Caco-2 (cell line): ENCODE measurements at regions not wholly inside any gene's neighbourhood (a gene's known extent, or its start where the extent isn't known, plus 50 kb on each side); places are given as distances from the start of the nearest gene placed in this dataset.

Source experiments
- BruUV-seq: library from RNA; stranded (reverse); fragments of 400-500 nt; replicated peaks from 2 replicates; lab custom pipeline; 2021; lab: Mats Ljungman, UMichigan
- CTCF ChIA-PET: fragments of 300-600 bp; sonication (Branson Sonifier 250); formaldehyde crosslinking; loops from one replicate; lab custom pipeline; 2022; ENCODE audit warnings: antibody characterized with exemption; lab: Charles Lee
- POLR2A ChIA-PET: fragments of 300-600 bp; sonication (Branson Sonifier 250); formaldehyde crosslinking; loops from one replicate; lab custom pipeline; 2022; ENCODE audit warnings: antibody characterized with exemption; lab: Charles Lee
- DNase-seq, 2 experiments: peaks; one replicate each; pipeline versions ENCODE4 v3.0.0 to v3.0.0-alpha.2; 2020 to 2022
- H3K27me3 ChIP-seq: replicated peaks from 2 replicates; pipeline ENCODE4 v1.6.0; 2011; ENCODE audit warnings: low read length; ENCODE audit not compliant: control insufficient read depth, insufficient read depth
- H3K36me3 ChIP-seq: 2 replicates; pipeline ENCODE4 v1.5.1; 2011; ENCODE audit warnings: low read length; ENCODE audit not compliant: control insufficient read depth, insufficient read depth
- H3K4me1 ChIP-seq: fragments of 250-450 bp; sonication (Bioruptor Pico); 2 replicates; pipeline ENCODE4 v1.5.1; 2020; ENCODE audit warnings: mild to moderate bottlenecking
- H3K4me3 ChIP-seq: 2 replicates; pipeline ENCODE4 v1.5.1; 2011; ENCODE audit warnings: low read depth, mild to moderate bottlenecking, control low read depth, low read length
- H3K9me3 ChIP-seq: fragments of 250-450 bp; sonication (Bioruptor Pico); 2 replicates; pipeline ENCODE4 v1.5.1; 2020; ENCODE audit warnings: mild to moderate bottlenecking, moderate library complexity
- H3K27ac Mint-ChIP-seq: one replicate; pipeline ENCODE4 v1.8.0; 2022; ENCODE audit warnings: mixed read lengths; ENCODE audit not compliant: unreplicated experiment
- H3K27me3 Mint-ChIP-seq: one replicate; pipeline ENCODE4 v1.8.0; 2022; ENCODE audit warnings: mixed read lengths; ENCODE audit not compliant: insufficient read depth, unreplicated experiment
- H3K36me3 Mint-ChIP-seq: one replicate; pipeline ENCODE4 v1.8.0; 2022; ENCODE audit warnings: mild to moderate bottlenecking, mixed read lengths; ENCODE audit not compliant: insufficient read depth, unreplicated experiment
- H3K4me1 Mint-ChIP-seq: one replicate; pipeline ENCODE4 v1.8.0; 2022; ENCODE audit warnings: low read depth, mixed read lengths; ENCODE audit not compliant: unreplicated experiment
- H3K4me3 Mint-ChIP-seq: one replicate; pipeline ENCODE4 v1.8.0; 2022; ENCODE audit warnings: mild to moderate bottlenecking, moderate library complexity, mixed read lengths; ENCODE audit not compliant: unreplicated experiment
- H3K9me3 Mint-ChIP-seq: one replicate; pipeline ENCODE4 v1.8.0; 2022; ENCODE audit warnings: mixed read lengths; ENCODE audit not compliant: unreplicated experiment
- CTCF ChIP-seq, 2 experiments: fragments of 200-600 bp in 1 of 2; IDR thresholded peaks; 1 replicate in 1 of 2; 2 replicates in 1 of 2; pipeline versions ENCODE4 v1.5.1 to v1.8.0; 2011 to 2022; ENCODE audit warnings: antibody characterized with exemption in 1 of 2, control low read depth in 1 of 2, inconsistent platforms in 1 of 2, low read depth in 1 of 2, low read length in 1 of 2, mild to moderate bottlenecking in 1 of 2, moderate library complexity in 1 of 2; ENCODE audit not compliant: insufficient read depth in 1 of 2, severe bottlenecking in 1 of 2, unreplicated experiment in 1 of 2
- intact Hi-C: fragments of 100-400 bp; cut with micrococcal nuclease; formaldehyde crosslinking; loops from one replicate; pipeline ENCODE4 v1.10.0; 2022; ENCODE audit not compliant: unreplicated experiment

GRCh38 chr1:101399222-101399621 is 162.4 kb downstream of the S1PR1 start:
- no peaks in the 10 kb centered on the region for H3K27me3 ChIP-seq
- ChIA-PET POLR2A (no interaction called here), CTCF (no interaction called here)
- H3K9me3 ChIP-seq: no peaks in the 10 kb centered on the region
- Mint-ChIP-seq H3K9me3 (no peaks in the 10 kb centered on the region), H3K36me3 (no peaks in the 10 kb centered on the region), H3K4me1 (no peaks in the 10 kb centered on the region), H3K27ac (no peak overlapping the region), H3K4me3 (no peak overlapping the region), H3K27me3 (no peaks in the 10 kb centered on the region)
- no peaks in the 10 kb centered on the region for H3K4me1 ChIP-seq
- intact Hi-C loops: no loop called here
- DNase-seq: no peak
- H3K4me3 ChIP-seq: no peak overlapping the region
- TF ChIP-seq CTCF (IDR thresholded peaks at IDR 0.05; ENCODE audit: insufficient read depth in 1 of 2, low read depth in 1 of 2, low read length in 1 of 2, severe bottlenecking in 1 of 2, unreplicated experiment in 1 of 2): no peak
- H3K36me3 ChIP-seq: no peaks in the 10 kb centered on the region
- BruUV-seq: no TSS peak

- Histone ChIP-seq H3K4me3 (no peak overlapping the region), H3K4me1 (no peaks in the 10 kb centered on the region), H3K27me3 (no peaks in the 10 kb centered on the region), H3K9me3 (no peaks in the 10 kb centered on the region), H3K36me3 (no peaks in the 10 kb centered on the region)
- intact Hi-C loops: no loop called here
- DNase-seq: no peak
- BruUV-seq: no TSS peak
- H3K27me3 Mint-ChIP-seq: peaks cover 8% of the 10 kb centered on the region
- no peak overlapping the region for H3K27ac Mint-ChIP-seq
- H3K9me3 Mint-ChIP-seq: no peaks in the 10 kb centered on the region
- ChIA-PET POLR2A (no interaction called here), CTCF (no interaction called here)
- H3K4me3 Mint-ChIP-seq: no peak overlapping the region
- no peaks in the 10 kb centered on the region for H3K36me3 Mint-ChIP-seq
- no peaks in the 10 kb centered on the region for H3K4me1 Mint-ChIP-seq
- no peak for TF ChIP-seq CTCF (IDR thresholded peaks at IDR 0.05; ENCODE audit: insufficient read depth in 1 of 2, low read depth in 1 of 2, low read length in 1 of 2, severe bottlenecking in 1 of 2, unreplicated experiment in 1 of 2)
These were observed 169.5 kb downstream of the S1PR1 start for GRCh38 chr1:101406271-101406670.

- Histone ChIP-seq H3K9me3 (no peaks in the 10 kb centered on the region), H3K4me1 (no peaks in the 10 kb centered on the region), H3K27me3 (no peaks in the 10 kb centered on the region), H3K36me3 (no peaks in the 10 kb centered on the region), H3K4me3 (no peak overlapping the region)
- Mint-ChIP-seq H3K4me3 (no peak overlapping the region), H3K9me3 (no peaks in the 10 kb centered on the region), H3K36me3 (no peaks in the 10 kb centered on the region), H3K27me3 (peaks cover 8% of the 10 kb centered on the region), H3K27ac (no peak overlapping the region), H3K4me1 (no peaks in the 10 kb centered on the region)
- BruUV-seq: no TSS peak
- DNase-seq: no peak
- CTCF ChIA-PET: no interaction called here
- TF ChIP-seq CTCF (IDR thresholded peaks at IDR 0.05; ENCODE audit: insufficient read depth in 1 of 2, low read depth in 1 of 2, low read length in 1 of 2, severe bottlenecking in 1 of 2, unreplicated experiment in 1 of 2): no peak
- POLR2A ChIA-PET: no interaction called here
- intact Hi-C loops: no loop called here
These were observed 169.9 kb downstream of the S1PR1 start for GRCh38 chr1:101406681-101407080.
